HCT116 (cell line): ENCODE measurements at regions not wholly inside any gene's neighbourhood (a gene's known extent, or its start where the extent isn't known, plus 50 kb on each side); places are given as distances from the start of the nearest gene placed in this dataset.

Experiments used
- ATAC-seq: fragments of 200-7000 bp; cut with Tn5 transposase; 2 replicates; pipeline ENCODE4 v1.9.1; 2020; ENCODE audit warnings: mild to moderate bottlenecking, moderate library complexity
- BruUV-seq: library from RNA; stranded (reverse); fragments of 400-500 nt; replicated peaks from 2 replicates; lab custom pipeline; 2021; lab: Mats Ljungman, UMichigan
- CTCF ChIA-PET: fragments of 300-600 bp; sonication (Branson Sonifier 250); formaldehyde crosslinking; loops from one replicate; lab custom pipeline; 2021; ENCODE audit warnings: antibody characterized with exemption; lab: Charles Lee
- POLR2A ChIA-PET: fragments of 300-600, 350-600 bp; sonication (Branson Sonifier 250); formaldehyde crosslinking; loops from one replicate; lab custom pipeline; 2021; ENCODE audit warnings: antibody characterized with exemption; lab: Charles Lee
- RAD21 ChIA-PET, 2 experiments: fragments of 300-600 bp; sonication (Branson Sonifier 250); formaldehyde crosslinking; loops; one replicate each; lab custom pipeline; 2023; ENCODE audit warnings: low total read pairs in 2 of 2; ENCODE audit not compliant: uncharacterized antibody in 2 of 2, unreplicated experiment in 2 of 2, low non-redundant PET in 1 of 2; lab: Charles Lee
- DNase-seq: peaks from one replicate; pipeline ENCODE4 v3.0.0-alpha.2; 2010; ENCODE audit warnings: low read depth, low spot score
- H2AFZ ChIP-seq: fragments of 200-600 bp; shearing (Covaris generic), sonication (generic); 2 replicates; pipeline ENCODE4 v1.6.1; 2017; ENCODE audit warnings: low read depth, mixed run types, mixed read lengths, antibody characterized with exemption, low read length; ENCODE audit not compliant: poor library complexity, severe bottlenecking
- H3K27ac ChIP-seq: 2 replicates; pipeline ENCODE4 v1.5.1; 2012; ENCODE audit warnings: low read depth, low read length
- H3K27me3 ChIP-seq: fragments of 200-600 bp; sonication (generic); 2 replicates; pipeline ENCODE4 v1.6.1; 2016; ENCODE audit warnings: mixed run types, low read length, mixed read lengths; ENCODE audit not compliant: insufficient read depth
- H3K36me3 ChIP-seq, 2 experiments: fragments of 200-500 bp in 1 of 2; fragments of 200-600 bp in 1 of 2; sonication (Bioruptor generic) in 1 of 2; sonication (generic) in 1 of 2; 2 replicates each; pipeline versions ENCODE4 v1.5.1 to v1.6.1; 2014 to 2016; ENCODE audit warnings: low read length in 2 of 2, inconsistent platforms in 1 of 2, mixed read lengths in 1 of 2, mixed run types in 1 of 2; ENCODE audit not compliant: insufficient read depth in 2 of 2, control insufficient read depth in 1 of 2
- H3K4me1 ChIP-seq, 2 experiments: fragments of 200-600 bp in 1 of 2; sonication (generic) in 1 of 2; 2 replicates each; pipeline versions ENCODE4 v1.5.1 to v1.6.1; 2012 to 2017; ENCODE audit warnings: low read length in 2 of 2, inconsistent platforms in 1 of 2, mild to moderate bottlenecking in 1 of 2, mixed read lengths in 1 of 2, mixed run types in 1 of 2, moderate library complexity in 1 of 2; ENCODE audit not compliant: insufficient read depth in 2 of 2, control insufficient read depth in 1 of 2
- H3K4me2 ChIP-seq: fragments of 200-600 bp; sonication (generic); 2 replicates; pipeline ENCODE4 v1.6.1; 2017; ENCODE audit warnings: mixed run types, low read length, mixed read lengths
- H3K4me3 ChIP-seq, 2 experiments: fragments of 200-600 bp in 1 of 2; sonication (generic) in 1 of 2; replicated peaks in 1 of 2; 2 replicates each; pipeline ENCODE4 v1.5.1; 2011 to 2016; ENCODE audit warnings: low read length in 2 of 2, control low read depth in 1 of 2, low read depth in 1 of 2, mild to moderate bottlenecking in 1 of 2, mixed read lengths in 1 of 2, mixed run types in 1 of 2
- H3K79me2 ChIP-seq: fragments of 200-600 bp; sonication (generic); 2 replicates; pipeline ENCODE4 v1.6.1; 2017; ENCODE audit warnings: mild to moderate bottlenecking, mixed run types, low read length, moderate library complexity, mixed read lengths; ENCODE audit not compliant: insufficient read depth
- H3K9ac ChIP-seq: fragments of 200-600 bp; sonication (generic); 2 replicates; pipeline ENCODE4 v1.6.1; 2016; ENCODE audit warnings: low read length, mixed read lengths
- H3K9me2 ChIP-seq: fragments of 200-600 bp; sonication (generic), shearing (Covaris generic); 2 replicates; pipeline ENCODE4 v1.6.1; 2017; ENCODE audit warnings: mixed run types, mild to moderate bottlenecking, moderate library complexity; ENCODE audit not compliant: insufficient read depth
- H3K9me3 ChIP-seq, 2 experiments: fragments of 200-500 bp in 1 of 2; fragments of 200-600 bp in 1 of 2; sonication (Bioruptor generic) in 1 of 2; sonication (generic) in 1 of 2; 2 replicates each; pipeline ENCODE4 v1.6.1; 2014 to 2017; ENCODE audit warnings: low read length in 2 of 2, mixed read lengths in 2 of 2, inconsistent platforms in 1 of 2, low read depth in 1 of 2, mild to moderate bottlenecking in 1 of 2, mixed run types in 1 of 2, moderate library complexity in 1 of 2; ENCODE audit not compliant: control insufficient read depth in 1 of 2, insufficient read depth in 1 of 2
- H4K20me1 ChIP-seq: fragments of 200-600 bp; sonication (generic), shearing (Covaris generic); 2 replicates; pipeline ENCODE4 v1.6.1; 2017; ENCODE audit warnings: mixed run types, mild to moderate bottlenecking, moderate library complexity; ENCODE audit not compliant: insufficient read depth
- CBX3 ChIP-seq: IDR thresholded peaks from 2 replicates; pipeline ENCODE4 v1.6.1; 2012; ENCODE audit warnings: low read depth
- CEBPB ChIP-seq: IDR thresholded peaks from 2 replicates; pipeline ENCODE4 v1.6.1; 2012; ENCODE audit warnings: low read depth
- EGR1 ChIP-seq: IDR thresholded peaks from 2 replicates; pipeline ENCODE4 v1.6.1; 2012; ENCODE audit warnings: low read depth
- ELF1 ChIP-seq: IDR thresholded peaks from 2 replicates; pipeline ENCODE4 v1.6.1; 2012; ENCODE audit warnings: low read depth, borderline replicate concordance
- EZH2 ChIP-seq: fragments of 200-600 bp; sonication (generic); IDR thresholded peaks from 2 replicates; pipeline ENCODE4 v1.6.1; 2017; ENCODE audit warnings: antibody characterized with exemption, mixed run types
- EZH2phosphoT487 ChIP-seq: fragments of 200-600 bp; IDR thresholded peaks from 2 replicates; pipeline ENCODE4 v1.6.1; 2018; ENCODE audit warnings: antibody characterized with exemption, borderline replicate concordance
- FOSL1 ChIP-seq: IDR thresholded peaks from 2 replicates; pipeline ENCODE4 v1.6.1; 2012; ENCODE audit warnings: low read depth
- POLR2A ChIP-seq: IDR thresholded peaks from 2 replicates; pipeline ENCODE4 v1.7.0; 2011; ENCODE audit warnings: borderline replicate concordance; ENCODE audit not compliant: insufficient read depth, insufficient read length; ENCODE audit errors: extremely low read depth
- RAD21 ChIP-seq: IDR thresholded peaks from 2 replicates; pipeline ENCODE4 v1.6.1; 2012; ENCODE audit warnings: low read depth, mild to moderate bottlenecking
- SIN3A ChIP-seq: IDR thresholded peaks from 2 replicates; pipeline ENCODE4 v1.6.1; 2012; ENCODE audit warnings: low read depth
- TCF7L2 ChIP-seq: IDR thresholded peaks from 2 replicates; pipeline ENCODE4 v1.7.0; 2011; ENCODE audit warnings: borderline replicate concordance, inconsistent platforms; ENCODE audit not compliant: insufficient read depth, insufficient read length; ENCODE audit errors: extremely low read depth
- YY1 ChIP-seq: IDR thresholded peaks from 2 replicates; pipeline ENCODE4 v1.6.1; 2011; ENCODE audit warnings: low read length, low read depth, moderate library complexity, mild to moderate bottlenecking; ENCODE audit not compliant: insufficient replicate concordance; ENCODE audit errors: extremely low read depth
- ZNF274 ChIP-seq: fragments of 200-500 bp; sonication (Bioruptor generic); IDR thresholded peaks from 2 replicates; pipeline ENCODE4 v1.6.1; 2014; ENCODE audit warnings: mild to moderate bottlenecking, low read depth, low read length, inconsistent platforms
- intact Hi-C: fragments of 100-400 bp; cut with micrococcal nuclease; formaldehyde crosslinking; loops from 2 replicates; pipeline ENCODE4 v1.10.0; 2022
- TF ChIP-seq, protein P1 (sequence below): IDR thresholded peaks from 2 replicates; pipeline ENCODE4 v1.6.1; 2012; ENCODE audit warnings: low read depth
- TF ChIP-seq, protein P2 (sequence below): IDR thresholded peaks from 2 replicates; pipeline ENCODE4 v1.6.1; 2011; ENCODE audit warnings: mild to moderate bottlenecking, low read length, moderate library complexity; ENCODE audit not compliant: insufficient replicate concordance; ENCODE audit errors: extremely low read depth
- TF ChIP-seq, protein P3 (sequence below): IDR thresholded peaks from 2 replicates; pipeline ENCODE4 v1.6.1; 2012
- TF ChIP-seq, protein P4 (sequence below), 3 experiments: fragments of 200-600 bp in 1 of 3; sonication (generic) in 1 of 3; IDR thresholded peaks in 2 of 3; conservative IDR thresholded peaks in 1 of 3; 2 replicates each; pipeline ENCODE4 v1.5.1; 2012 to 2017; ENCODE audit warnings: low read depth in 2 of 3, low read length in 2 of 3, antibody characterized with exemption in 1 of 3, borderline replicate concordance in 1 of 3, control low read depth in 1 of 3, mild to moderate bottlenecking in 1 of 3, mixed read lengths in 1 of 3, mixed run types in 1 of 3, moderate library complexity in 1 of 3; ENCODE audit not compliant: insufficient read depth in 1 of 3

DNA sequence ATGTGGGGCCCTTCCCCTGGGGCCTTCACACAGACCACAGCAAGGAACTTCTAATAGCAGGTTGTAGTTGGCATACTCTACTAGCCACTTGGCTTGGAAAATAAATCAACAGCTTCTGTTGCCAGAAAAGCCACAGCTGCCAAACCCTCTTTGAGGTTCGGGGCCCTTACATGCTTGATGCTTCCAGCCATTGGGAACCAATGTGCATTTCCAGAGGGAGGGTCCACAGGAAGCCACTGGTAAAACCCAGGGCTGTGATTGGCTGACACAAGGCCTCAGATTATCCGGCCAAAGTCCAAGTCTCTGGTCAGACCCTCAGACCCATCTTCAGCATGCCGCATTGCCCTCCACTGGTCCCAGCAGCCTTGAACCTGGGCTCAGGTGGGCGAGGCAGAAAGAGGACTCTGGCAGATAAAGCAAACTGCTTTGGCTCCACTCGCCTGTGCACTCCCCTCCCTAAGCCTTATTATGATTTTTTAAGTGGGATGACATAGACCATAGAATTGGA, 214.4 kb downstream of the BCL11B start:
- Histone ChIP-seq H3K4me2 (no peak overlapping the region), H3K27ac (no peak overlapping the region), H3K9ac (no peak overlapping the region), H3K36me3 (no peaks in the 10 kb centered on the region), H3K27me3 (no peaks in the 10 kb centered on the region), H3K9me3 (no peaks in the 10 kb centered on the region), H3K4me1 (no peaks in the 10 kb centered on the region), H4K20me1 (no peaks in the 10 kb centered on the region), H2AFZ (no peak overlapping the region), H3K4me3 (no peak overlapping the region), H3K9me2 (no peaks in the 10 kb centered on the region), H3K79me2 (no peaks in the 10 kb centered on the region)
- TF ChIP-seq, protein P1, sequence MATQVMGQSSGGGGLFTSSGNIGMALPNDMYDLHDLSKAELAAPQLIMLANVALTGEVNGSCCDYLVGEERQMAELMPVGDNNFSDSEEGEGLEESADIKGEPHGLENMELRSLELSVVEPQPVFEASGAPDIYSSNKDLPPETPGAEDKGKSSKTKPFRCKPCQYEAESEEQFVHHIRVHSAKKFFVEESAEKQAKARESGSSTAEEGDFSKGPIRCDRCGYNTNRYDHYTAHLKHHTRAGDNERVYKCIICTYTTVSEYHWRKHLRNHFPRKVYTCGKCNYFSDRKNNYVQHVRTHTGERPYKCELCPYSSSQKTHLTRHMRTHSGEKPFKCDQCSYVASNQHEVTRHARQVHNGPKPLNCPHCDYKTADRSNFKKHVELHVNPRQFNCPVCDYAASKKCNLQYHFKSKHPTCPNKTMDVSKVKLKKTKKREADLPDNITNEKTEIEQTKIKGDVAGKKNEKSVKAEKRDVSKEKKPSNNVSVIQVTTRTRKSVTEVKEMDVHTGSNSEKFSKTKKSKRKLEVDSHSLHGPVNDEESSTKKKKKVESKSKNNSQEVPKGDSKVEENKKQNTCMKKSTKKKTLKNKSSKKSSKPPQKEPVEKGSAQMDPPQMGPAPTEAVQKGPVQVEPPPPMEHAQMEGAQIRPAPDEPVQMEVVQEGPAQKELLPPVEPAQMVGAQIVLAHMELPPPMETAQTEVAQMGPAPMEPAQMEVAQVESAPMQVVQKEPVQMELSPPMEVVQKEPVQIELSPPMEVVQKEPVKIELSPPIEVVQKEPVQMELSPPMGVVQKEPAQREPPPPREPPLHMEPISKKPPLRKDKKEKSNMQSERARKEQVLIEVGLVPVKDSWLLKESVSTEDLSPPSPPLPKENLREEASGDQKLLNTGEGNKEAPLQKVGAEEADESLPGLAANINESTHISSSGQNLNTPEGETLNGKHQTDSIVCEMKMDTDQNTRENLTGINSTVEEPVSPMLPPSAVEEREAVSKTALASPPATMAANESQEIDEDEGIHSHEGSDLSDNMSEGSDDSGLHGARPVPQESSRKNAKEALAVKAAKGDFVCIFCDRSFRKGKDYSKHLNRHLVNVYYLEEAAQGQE = no peak
- TF ChIP-seq ZNF274 (no peak), CBX3 (no peak), SIN3A (no peak), TCF7L2 (no peak), EZH2phosphoT487 (no peak), FOSL1 (no peak), EZH2 (no peak), ELF1 (no peak), RAD21 (no peak), EGR1 (no peak), YY1 (no peak), POLR2A (no peak), CEBPB (no peak)
- TF ChIP-seq, protein P2, sequence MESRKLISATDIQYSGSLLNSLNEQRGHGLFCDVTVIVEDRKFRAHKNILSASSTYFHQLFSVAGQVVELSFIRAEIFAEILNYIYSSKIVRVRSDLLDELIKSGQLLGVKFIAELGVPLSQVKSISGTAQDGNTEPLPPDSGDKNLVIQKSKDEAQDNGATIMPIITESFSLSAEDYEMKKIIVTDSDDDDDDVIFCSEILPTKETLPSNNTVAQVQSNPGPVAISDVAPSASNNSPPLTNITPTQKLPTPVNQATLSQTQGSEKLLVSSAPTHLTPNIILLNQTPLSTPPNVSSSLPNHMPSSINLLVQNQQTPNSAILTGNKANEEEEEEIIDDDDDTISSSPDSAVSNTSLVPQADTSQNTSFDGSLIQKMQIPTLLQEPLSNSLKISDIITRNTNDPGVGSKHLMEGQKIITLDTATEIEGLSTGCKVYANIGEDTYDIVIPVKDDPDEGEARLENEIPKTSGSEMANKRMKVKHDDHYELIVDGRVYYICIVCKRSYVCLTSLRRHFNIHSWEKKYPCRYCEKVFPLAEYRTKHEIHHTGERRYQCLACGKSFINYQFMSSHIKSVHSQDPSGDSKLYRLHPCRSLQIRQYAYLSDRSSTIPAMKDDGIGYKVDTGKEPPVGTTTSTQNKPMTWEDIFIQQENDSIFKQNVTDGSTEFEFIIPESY = no peak
- TF ChIP-seq, protein P3, sequence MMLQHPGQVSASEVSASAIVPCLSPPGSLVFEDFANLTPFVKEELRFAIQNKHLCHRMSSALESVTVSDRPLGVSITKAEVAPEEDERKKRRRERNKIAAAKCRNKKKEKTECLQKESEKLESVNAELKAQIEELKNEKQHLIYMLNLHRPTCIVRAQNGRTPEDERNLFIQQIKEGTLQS = no peak
- TF ChIP-seq, protein P4, sequence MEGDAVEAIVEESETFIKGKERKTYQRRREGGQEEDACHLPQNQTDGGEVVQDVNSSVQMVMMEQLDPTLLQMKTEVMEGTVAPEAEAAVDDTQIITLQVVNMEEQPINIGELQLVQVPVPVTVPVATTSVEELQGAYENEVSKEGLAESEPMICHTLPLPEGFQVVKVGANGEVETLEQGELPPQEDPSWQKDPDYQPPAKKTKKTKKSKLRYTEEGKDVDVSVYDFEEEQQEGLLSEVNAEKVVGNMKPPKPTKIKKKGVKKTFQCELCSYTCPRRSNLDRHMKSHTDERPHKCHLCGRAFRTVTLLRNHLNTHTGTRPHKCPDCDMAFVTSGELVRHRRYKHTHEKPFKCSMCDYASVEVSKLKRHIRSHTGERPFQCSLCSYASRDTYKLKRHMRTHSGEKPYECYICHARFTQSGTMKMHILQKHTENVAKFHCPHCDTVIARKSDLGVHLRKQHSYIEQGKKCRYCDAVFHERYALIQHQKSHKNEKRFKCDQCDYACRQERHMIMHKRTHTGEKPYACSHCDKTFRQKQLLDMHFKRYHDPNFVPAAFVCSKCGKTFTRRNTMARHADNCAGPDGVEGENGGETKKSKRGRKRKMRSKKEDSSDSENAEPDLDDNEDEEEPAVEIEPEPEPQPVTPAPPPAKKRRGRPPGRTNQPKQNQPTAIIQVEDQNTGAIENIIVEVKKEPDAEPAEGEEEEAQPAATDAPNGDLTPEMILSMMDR (IDR thresholded peaks at IDR 0.05 in 2 of 3, conservative IDR thresholded peaks at IDR 0.05 in 1 of 3; ENCODE audit: borderline replicate concordance in 1 of 3, insufficient read depth in 1 of 3, low read depth in 2 of 3, low read length in 2 of 3) = no peak
- no peak for DNase-seq
- ChIA-PET CTCF (no interaction called here), RAD21 (no interaction called here), POLR2A (no interaction called here)
- no TSS peak for BruUV-seq
- ATAC-seq = no peak
- intact Hi-C loops = no loop called here
